B cell (primary cell): ENCODE measurements at regions not wholly inside any gene's neighbourhood (a gene's known extent, or its start where the extent isn't known, plus 50 kb on each side); places are given as distances from the start of the nearest gene placed in this dataset.

Experiments
- ATAC-seq: fragments of 200-7000 bp; cut with Tn5 transposase; one replicate; pipeline ENCODE4 v1.10.0; 2021; ENCODE audit warnings: low read depth, mild to moderate bottlenecking, moderate number of reproducible peaks, moderate library complexity
- CTCF ChIA-PET: fragments of 350-600 bp; sonication (Branson Sonifier 250); formaldehyde crosslinking; loops from one replicate; lab custom pipeline; 2021; ENCODE audit warnings: antibody characterized with exemption, inconsistent platforms; lab: Charles Lee
- POLR2A ChIA-PET: fragments of 350-600 bp; sonication (Branson Sonifier 250); formaldehyde crosslinking; loops from one replicate; lab custom pipeline; 2021; ENCODE audit warnings: antibody characterized with exemption; lab: Charles Lee
- DNase-seq: peaks from one replicate; pipeline ENCODE4 v3.0.0; 2013
- H2AFZ ChIP-seq: 2 replicates; pipeline ENCODE4 v1.6.1; 2012; ENCODE audit warnings: mild to moderate bottlenecking, low read depth, low read length; ENCODE audit not compliant: insufficient read depth, poor library complexity, severe bottlenecking
- H3K27ac ChIP-seq, 2 donors: 1 replicate in 1 of 2; 2 replicates in 1 of 2; pipeline ENCODE4 v1.5.1; 2012 to 2013; ENCODE audit warnings: low read length in 2 of 2, mild to moderate bottlenecking in 2 of 2, moderate library complexity in 1 of 2
- H3K27me3 ChIP-seq, 4 experiments: fragments of 200-600 bp in 1 of 4; sonication (generic) in 1 of 4; replicated peaks in 1 of 4; 1 replicate in 2 of 4; 2 replicates in 2 of 4; pipeline versions ENCODE4 v1.6.1 to v1.7.0; 2013 to 2016; ENCODE audit warnings: low read length in 3 of 4, mild to moderate bottlenecking in 2 of 4, mixed read lengths in 1 of 4, moderate library complexity in 1 of 4; ENCODE audit not compliant: insufficient read depth in 4 of 4, control insufficient read depth in 3 of 4; ENCODE audit errors: control extremely low read depth in 1 of 4
- H3K36me3 ChIP-seq, 2 experiments: replicated peaks in 1 of 2; 1 replicate in 1 of 2; 2 replicates in 1 of 2; pipeline versions ENCODE4 v1.6.1 to v1.7.1; 2013; ENCODE audit warnings: low read length in 1 of 2; ENCODE audit not compliant: insufficient read depth in 2 of 2, control insufficient read depth in 1 of 2; ENCODE audit errors: control extremely low read depth in 1 of 2, extremely low read depth in 1 of 2
- H3K4me1 ChIP-seq, 2 donors: fragments of 200-600 bp in 1 of 2; sonication (generic) in 1 of 2; 1 replicate in 1 of 2; 2 replicates in 1 of 2; pipeline versions ENCODE4 v1.5.1 to v1.6.1; 2013 to 2017; ENCODE audit warnings: low read length in 2 of 2; ENCODE audit not compliant: control insufficient read depth in 2 of 2, insufficient read depth in 2 of 2
- H3K4me2 ChIP-seq: replicated peaks from 2 replicates; pipeline ENCODE3; 2012; ENCODE audit warnings: mild to moderate bottlenecking, low read depth, low read length; ENCODE audit not compliant: poor library complexity, severe bottlenecking
- H3K4me3 ChIP-seq, 5 experiments: fragments of 200-600 bp in 1 of 5; sonication (generic) in 1 of 5; 1 replicate in 3 of 5; 2 replicates in 2 of 5; pipeline versions ENCODE4 v1.5.1 to v1.7.0; 2011 to 2016; ENCODE audit warnings: low read length in 4 of 5, mild to moderate bottlenecking in 4 of 5, low read depth in 2 of 5, control low read depth in 1 of 5, moderate library complexity in 1 of 5; ENCODE audit not compliant: insufficient read depth in 1 of 5; ENCODE audit errors: control extremely low read depth in 1 of 5, extremely low read depth in 1 of 5
- H3K79me2 ChIP-seq: fragments of 200-600 bp; sonication (generic); one replicate; pipeline ENCODE4 v1.6.0; 2016; ENCODE audit warnings: low read length; ENCODE audit not compliant: control insufficient read depth, insufficient read depth
- H3K9ac ChIP-seq: fragments of 200-600 bp; sonication (generic); 2 replicates; pipeline ENCODE4 v1.6.1; 2017; ENCODE audit warnings: mild to moderate bottlenecking, low read length, moderate library complexity
- H3K9me3 ChIP-seq, 3 donors: one replicate each; pipeline versions ENCODE4 v1.6.1 to v1.7.1; 2013; ENCODE audit warnings: low read length in 2 of 3; ENCODE audit not compliant: control insufficient read depth in 2 of 3, insufficient read depth in 1 of 3; ENCODE audit errors: control extremely low read depth in 1 of 3
- H4K20me1 ChIP-seq: 2 replicates; pipeline ENCODE4 v1.6.0; 2012; ENCODE audit warnings: mild to moderate bottlenecking, low read length; ENCODE audit not compliant: insufficient read depth, control insufficient read depth, poor library complexity, severe bottlenecking
- H3K27ac Mint-ChIP-seq: one replicate; pipeline ENCODE4 v1.8.0; 2021; ENCODE audit warnings: mixed read lengths
- H3K27me3 Mint-ChIP-seq: one replicate; pipeline ENCODE4 v1.8.0; 2021; ENCODE audit warnings: mixed read lengths
- H3K4me1 Mint-ChIP-seq: one replicate; pipeline ENCODE4 v1.8.0; 2021; ENCODE audit warnings: mixed read lengths
- H3K4me3 Mint-ChIP-seq: one replicate; pipeline ENCODE4 v1.8.0; 2021; ENCODE audit warnings: mixed read lengths
- H3K9me3 Mint-ChIP-seq: one replicate; pipeline ENCODE4 v1.8.0; 2022; ENCODE audit warnings: mixed read lengths; ENCODE audit not compliant: insufficient read depth
- CTCF ChIP-seq: fragments of 200-600 bp; IDR thresholded peaks from one replicate; pipeline ENCODE4 v1.8.0; 2022; ENCODE audit warnings: antibody characterized with exemption, mild to moderate bottlenecking
- EZH2 ChIP-seq: IDR thresholded peaks from 2 replicates; pipeline ENCODE4 v1.6.1; 2012; ENCODE audit warnings: borderline replicate concordance, low read depth, mild to moderate bottlenecking, moderate library complexity, low read length; ENCODE audit not compliant: insufficient read depth, poor library complexity, severe bottlenecking
- WGBS: methylation state at CpG from one replicate; pipeline ENCODE4 v1.1.5; 2013; ENCODE audit warnings: missing lambda C conversion rate; ENCODE audit not compliant: insufficient coverage; 5-methylcytosine and 5-hydroxymethylcytosine counted together
- intact Hi-C: fragments of 100-400 bp; cut with micrococcal nuclease; formaldehyde crosslinking; loops from one replicate; pipeline ENCODE4 v1.10.0; 2022

DNA sequence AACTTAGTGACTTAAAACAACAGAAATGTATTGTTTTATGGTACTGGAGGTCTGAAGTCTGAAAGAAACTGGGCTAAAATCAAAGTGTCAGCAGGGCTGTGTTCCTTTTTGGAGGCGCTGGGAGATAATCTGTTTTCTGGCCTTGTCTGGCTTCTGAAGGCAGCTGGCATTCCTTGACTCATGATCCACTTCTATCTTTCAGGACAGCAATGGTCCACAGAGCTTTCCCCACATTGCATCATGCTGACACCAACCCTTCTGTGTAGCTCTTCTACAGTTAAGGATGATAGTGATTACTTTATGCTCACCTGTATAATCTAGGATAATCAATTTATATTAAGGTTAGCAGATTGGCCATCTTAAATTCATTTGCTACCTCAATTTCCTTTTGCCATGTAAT lies 392.1 kb downstream of the TDRD15 start:
- H3K9me3 Mint-ChIP-seq = no peaks in the 10 kb centered on the region
- Histone ChIP-seq H4K20me1 (no peaks in the 10 kb centered on the region), H3K9me3 (no peaks in the 10 kb centered on the region), H3K36me3 (no peaks in the 10 kb centered on the region), H3K4me1 (no peaks in the 10 kb centered on the region), H3K27ac (no peak overlapping the region), H3K4me3 (no peak overlapping the region), H3K27me3 (no peaks in the 10 kb centered on the region), H2AFZ (no peak overlapping the region), H3K9ac (no peak overlapping the region), H3K4me2 (no peak overlapping the region), H3K79me2 (no peaks in the 10 kb centered on the region)
- H3K4me3 Mint-ChIP-seq = no peak overlapping the region
- DNase-seq = no peak
- intact Hi-C loops = no loop called here
- no peaks in the 10 kb centered on the region for H3K27me3 Mint-ChIP-seq
- no peak overlapping the region for H3K27ac Mint-ChIP-seq
- H3K4me1 Mint-ChIP-seq = no peaks in the 10 kb centered on the region
- TF ChIP-seq EZH2 = no peak
- TF ChIP-seq CTCF = no peak
- ChIA-PET CTCF (no interaction called here), POLR2A (no interaction called here)
- ATAC-seq = no peak
- WGBS = 57% methylated on average over 1 of the region's 1 CpG

DNA sequence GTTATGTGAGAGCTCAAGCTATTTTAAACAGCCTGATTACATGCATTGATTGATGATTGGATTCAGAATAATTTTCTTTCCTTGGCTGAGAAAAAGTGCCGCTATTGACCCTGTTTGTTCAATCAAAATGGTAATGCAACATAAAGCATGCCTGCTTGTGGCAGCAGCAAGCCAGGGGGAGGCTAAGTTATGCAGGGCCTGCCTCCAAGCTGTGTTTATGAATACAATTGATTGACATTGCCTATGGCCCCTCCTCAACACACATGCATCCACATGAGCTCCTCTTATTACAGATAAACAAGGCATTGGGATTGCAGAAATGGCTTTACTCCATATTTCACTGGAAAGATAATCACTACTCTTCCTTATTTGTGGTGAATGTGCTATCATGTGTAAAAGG lies 395.6 kb downstream of the TDRD15 start:
- Histone ChIP-seq H3K4me1 (no peaks in the 10 kb centered on the region), H4K20me1 (no peaks in the 10 kb centered on the region), H3K27ac (no peak overlapping the region), H3K4me2 (no peak overlapping the region), H3K9me3 (no peaks in the 10 kb centered on the region), H2AFZ (no peak overlapping the region), H3K36me3 (no peaks in the 10 kb centered on the region), H3K27me3 (no peaks in the 10 kb centered on the region), H3K79me2 (no peaks in the 10 kb centered on the region), H3K4me3 (no peak overlapping the region), H3K9ac (no peak overlapping the region)
- Mint-ChIP-seq H3K4me3 (no peak overlapping the region), H3K4me1 (no peaks in the 10 kb centered on the region), H3K27ac (no peak overlapping the region), H3K27me3 (no peaks in the 10 kb centered on the region), H3K9me3 (no peaks in the 10 kb centered on the region)
- 100% methylated on average over 1 of the region's 1 CpG for WGBS
- ATAC-seq (no peak), DNase-seq (no peak)
- ChIA-PET POLR2A (no interaction called here), CTCF (no interaction called here)
- TF ChIP-seq EZH2 (no peak), CTCF (no peak)
- intact Hi-C loops = no loop called here
